ENCODE measurements at regions not wholly inside any gene's neighbourhood (a gene's known extent, or its start where the extent isn't known, plus 50 kb on each side); places are given as distances from the start of the nearest gene placed in this dataset.

DNA sequence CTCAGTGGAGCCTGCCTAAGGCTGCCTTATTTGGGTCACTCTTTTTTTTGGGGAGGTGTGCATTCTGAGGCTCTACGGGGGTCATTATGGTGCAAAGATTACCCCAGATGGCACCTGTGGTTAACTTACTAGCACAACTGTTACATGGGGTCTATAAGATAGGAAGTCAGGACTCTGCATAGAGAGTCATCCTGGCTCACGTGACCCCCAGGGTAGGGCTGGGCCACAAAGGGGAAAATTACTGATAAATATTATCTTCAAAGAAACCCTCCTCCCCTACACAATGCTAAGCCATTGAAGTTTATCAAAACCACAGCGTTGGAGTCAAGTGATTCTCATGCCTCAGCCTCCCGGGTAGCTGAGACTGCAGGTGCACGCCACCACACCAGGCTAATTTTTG is 397.1 kb downstream of the MN1 start:
- no peak for TF ChIP-seq POLR2A (IDR thresholded peaks at IDR 0.05)
- no peak for TF ChIP-seq POLR2AphosphoS5 (IDR thresholded peaks at IDR 0.05; ENCODE audit: insufficient read depth in 1 of 2, low read depth in 1 of 2)

Data from vagina (tissue), 2 donors.